GM23338 (cell line): ENCODE measurements at regions not wholly inside any gene's neighbourhood (a gene's known extent, or its start where the extent isn't known, plus 50 kb on each side); places are given as distances from the start of the nearest gene placed in this dataset.

ENCODE experiments used
- ATAC-seq: fragments of 200-7000 bp; cut with Tn5 transposase; 3 replicates; pipeline ENCODE4 v1.9.1; 2020
- DNase-seq: peaks from one replicate; pipeline ENCODE4 v3.0.0-alpha.2; 2015; ENCODE audit warnings: low spot score
- H2AFZ ChIP-seq: fragments of 200-600 bp; sonication (generic); 2 replicates; pipeline ENCODE4 v1.8.0; 2016; ENCODE audit warnings: antibody characterized with exemption, mild to moderate bottlenecking, moderate library complexity
- H3F3A ChIP-seq: fragments of 200-600 bp; sonication (generic); replicated peaks from 2 replicates; pipeline ENCODE4 v1.8.0; 2017; ENCODE audit warnings: antibody characterized with exemption, mixed run types, low read depth
- H3K27ac ChIP-seq: fragments of 200-600 bp; sonication (generic); 2 replicates; pipeline ENCODE4 v1.6.1; 2016; ENCODE audit warnings: low read depth
- H3K27me3 ChIP-seq: fragments of 200-600 bp; sonication (generic); 2 replicates; pipeline ENCODE4 v1.8.0; 2016; ENCODE audit warnings: mild to moderate bottlenecking, mixed run types, moderate library complexity; ENCODE audit not compliant: insufficient read depth
- H3K36me3 ChIP-seq: fragments of 200-600 bp; sonication (generic); 2 replicates; pipeline ENCODE4 v1.8.0; 2016; ENCODE audit warnings: mild to moderate bottlenecking; ENCODE audit not compliant: insufficient read depth
- H3K4me1 ChIP-seq: fragments of 200-600 bp; sonication (generic); 2 replicates; pipeline ENCODE4 v1.8.0; 2016; ENCODE audit warnings: mild to moderate bottlenecking, moderate library complexity; ENCODE audit not compliant: insufficient read depth
- H3K4me2 ChIP-seq: fragments of 200-600 bp; sonication (generic); 2 replicates; pipeline ENCODE4 v1.7.1; 2017; ENCODE audit warnings: mixed run types
- H3K4me3 ChIP-seq: fragments of 200-600 bp; sonication (generic); 2 replicates; pipeline ENCODE4 v1.6.1; 2016; ENCODE audit warnings: mixed run types
- H3K79me2 ChIP-seq: fragments of 200-600 bp; sonication (generic); replicated peaks from 2 replicates; pipeline ENCODE4 v1.8.0; 2017; ENCODE audit warnings: mild to moderate bottlenecking; ENCODE audit not compliant: insufficient read depth
- H3K9me2 ChIP-seq: fragments of 200-600 bp; sonication (generic); 2 replicates; pipeline ENCODE4 v1.8.0; 2017; ENCODE audit not compliant: insufficient read depth
- H4K20me1 ChIP-seq: fragments of 200-600 bp; sonication (generic); replicated peaks from 2 replicates; pipeline ENCODE4 v1.8.0; 2017; ENCODE audit warnings: mild to moderate bottlenecking; ENCODE audit not compliant: insufficient read depth
- H3K27ac Mint-ChIP-seq: 2 replicates; pipeline ENCODE4 v1.8.0; 2020; ENCODE audit warnings: inconsistent platforms, mild to moderate bottlenecking, moderate library complexity, mixed read lengths
- H3K27me3 Mint-ChIP-seq: 3 replicates; pipeline ENCODE4 v1.8.0; 2022; ENCODE audit warnings: low read depth, mild to moderate bottlenecking, moderate library complexity, mixed read lengths, inconsistent platforms; ENCODE audit not compliant: insufficient read depth, poor library complexity
- H3K36me3 Mint-ChIP-seq: 3 replicates; pipeline ENCODE4 v1.8.0; 2021; ENCODE audit warnings: low read depth, mild to moderate bottlenecking, inconsistent platforms, moderate library complexity, mixed read lengths
- H3K4me1 Mint-ChIP-seq: 3 replicates; pipeline ENCODE4 v1.8.0; 2020; ENCODE audit warnings: mild to moderate bottlenecking, inconsistent platforms, mixed read lengths
- H3K4me3 Mint-ChIP-seq: 3 replicates; pipeline ENCODE4 v1.8.0; 2021; ENCODE audit warnings: moderate library complexity, mild to moderate bottlenecking, inconsistent platforms, mixed read lengths
- H3K9me3 Mint-ChIP-seq: 3 replicates; pipeline ENCODE4 v1.8.0; 2020; ENCODE audit warnings: moderate library complexity, mild to moderate bottlenecking, inconsistent platforms, mixed read lengths
- CREB1 ChIP-seq: fragments of 250-450 bp; sonication (Bioruptor Pico); IDR thresholded peaks from 2 replicates; pipeline ENCODE4 v1.5.0; 2020; ENCODE audit warnings: low read depth, mild to moderate bottlenecking, moderate library complexity
- ETS1 ChIP-seq: IDR thresholded peaks from 2 replicates; pipeline ENCODE4 v1.6.1; 2016; ENCODE audit warnings: antibody characterized with exemption
- EZH2 ChIP-seq: fragments of 200-600 bp; sonication (generic); IDR thresholded peaks from one replicate; pipeline ENCODE4 v1.8.0; 2017; ENCODE audit warnings: antibody characterized with exemption, mild to moderate bottlenecking, low read depth; ENCODE audit not compliant: unreplicated experiment
- EZH2phosphoT487 ChIP-seq: fragments of 200-600 bp; sonication (generic); IDR thresholded peaks from one replicate; pipeline ENCODE4 v1.8.1; 2018; ENCODE audit warnings: antibody characterized with exemption; ENCODE audit not compliant: unreplicated experiment
- JUNB ChIP-seq: IDR thresholded peaks from one replicate; pipeline ENCODE4 v1.6.1; 2016; ENCODE audit warnings: antibody characterized with exemption; ENCODE audit not compliant: unreplicated experiment
- NANOG ChIP-seq: IDR thresholded peaks from 2 replicates; pipeline ENCODE4 v1.6.1; 2016; ENCODE audit warnings: antibody characterized with exemption, borderline replicate concordance
- POLR2AphosphoS5 ChIP-seq: IDR thresholded peaks from 2 replicates; pipeline ENCODE4 v1.6.1; 2016; ENCODE audit warnings: antibody characterized with exemption, low read depth
- STAT1 ChIP-seq: IDR thresholded peaks from one replicate; pipeline ENCODE4 v1.6.1; 2016; ENCODE audit warnings: antibody characterized with exemption; ENCODE audit not compliant: unreplicated experiment
- ZNF114 ChIP-seq: fragments of 250-450 bp; sonication (Bioruptor Pico); IDR thresholded peaks from 2 replicates; pipeline ENCODE4 v1.5.0; 2020; ENCODE audit warnings: mild to moderate bottlenecking, moderate library complexity
- ZNF331 ChIP-seq: fragments of 250-450 bp; sonication (Bioruptor Pico); IDR thresholded peaks from 2 replicates; pipeline ENCODE4 v1.5.0; 2020; ENCODE audit warnings: low read depth, mild to moderate bottlenecking, moderate library complexity
- TF ChIP-seq, protein P1 (sequence below): IDR thresholded peaks from one replicate; pipeline ENCODE4 v1.6.1; 2018; ENCODE audit warnings: antibody characterized with exemption; ENCODE audit not compliant: unreplicated experiment
- TF ChIP-seq, protein P2 (sequence below), 2 experiments: fragments of 200-600 bp in 1 of 2; sonication (generic) in 1 of 2; conservative IDR thresholded peaks; 2 replicates each; pipeline versions ENCODE4 v1.5.1 to v1.6.1; 2016 to 2017; ENCODE audit warnings: antibody characterized with exemption in 2 of 2, low read depth in 2 of 2, mild to moderate bottlenecking in 2 of 2, moderate library complexity in 1 of 2
- TF ChIP-seq, protein P3 (sequence below): fragments of 250-450 bp; sonication (Bioruptor Pico); IDR thresholded peaks from 2 replicates; pipeline ENCODE4 v1.5.0; 2020; ENCODE audit warnings: mild to moderate bottlenecking, moderate library complexity

DNA sequence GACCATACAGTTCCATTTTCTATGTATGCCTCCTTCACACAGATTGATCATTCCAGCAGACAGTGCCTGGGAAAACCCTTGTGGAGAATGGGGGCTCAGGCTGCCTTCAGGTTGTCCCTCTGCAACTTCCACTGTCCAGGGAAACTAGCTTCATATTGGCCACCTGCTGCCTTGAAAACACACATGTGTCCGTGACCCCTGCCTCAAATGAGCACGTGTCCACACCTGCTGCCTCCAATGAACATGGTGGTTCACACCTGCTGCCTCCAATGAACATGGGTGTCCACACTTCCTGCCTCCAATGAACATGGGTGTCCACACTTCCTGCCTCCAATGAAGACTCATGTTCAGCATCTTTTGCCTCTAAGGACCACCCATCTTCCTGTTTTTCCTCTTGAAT lies 185.4 kb upstream of the ADCY2 start:
- no peaks in the 10 kb centered on the region for H3K36me3 Mint-ChIP-seq
- Histone ChIP-seq H3K79me2 (no peaks in the 10 kb centered on the region), H3K4me1 (no peaks in the 10 kb centered on the region), H2AFZ (no peak overlapping the region), H3F3A (no peaks in the 10 kb centered on the region), H3K9me2 (peaks cover 8% of the 10 kb centered on the region; the same call in 1 of the 2 replicates), H3K4me2 (no peak overlapping the region), H3K27ac (no peak overlapping the region), H3K36me3 (no peaks in the 10 kb centered on the region), H3K27me3 (no peaks in the 10 kb centered on the region), H3K4me3 (no peak overlapping the region), H4K20me1 (no peaks in the 10 kb centered on the region)
- ATAC-seq (no peak), DNase-seq (no peak)
- H3K4me3 Mint-ChIP-seq: no peak overlapping the region
- H3K27me3 Mint-ChIP-seq: peaks cover 4% of the 10 kb centered on the region
- TF ChIP-seq POLR2AphosphoS5 (no peak), CREB1 (CRISPR knock-in tag) (no peak), ZNF114 (CRISPR knock-in tag) (no peak), ETS1 (no peak), NANOG (no peak), EZH2phosphoT487 (no peak), JUNB (no peak), EZH2 (no peak), STAT1 (no peak), ZNF331 (CRISPR knock-in tag) (no peak)
- TF ChIP-seq, protein P1, sequence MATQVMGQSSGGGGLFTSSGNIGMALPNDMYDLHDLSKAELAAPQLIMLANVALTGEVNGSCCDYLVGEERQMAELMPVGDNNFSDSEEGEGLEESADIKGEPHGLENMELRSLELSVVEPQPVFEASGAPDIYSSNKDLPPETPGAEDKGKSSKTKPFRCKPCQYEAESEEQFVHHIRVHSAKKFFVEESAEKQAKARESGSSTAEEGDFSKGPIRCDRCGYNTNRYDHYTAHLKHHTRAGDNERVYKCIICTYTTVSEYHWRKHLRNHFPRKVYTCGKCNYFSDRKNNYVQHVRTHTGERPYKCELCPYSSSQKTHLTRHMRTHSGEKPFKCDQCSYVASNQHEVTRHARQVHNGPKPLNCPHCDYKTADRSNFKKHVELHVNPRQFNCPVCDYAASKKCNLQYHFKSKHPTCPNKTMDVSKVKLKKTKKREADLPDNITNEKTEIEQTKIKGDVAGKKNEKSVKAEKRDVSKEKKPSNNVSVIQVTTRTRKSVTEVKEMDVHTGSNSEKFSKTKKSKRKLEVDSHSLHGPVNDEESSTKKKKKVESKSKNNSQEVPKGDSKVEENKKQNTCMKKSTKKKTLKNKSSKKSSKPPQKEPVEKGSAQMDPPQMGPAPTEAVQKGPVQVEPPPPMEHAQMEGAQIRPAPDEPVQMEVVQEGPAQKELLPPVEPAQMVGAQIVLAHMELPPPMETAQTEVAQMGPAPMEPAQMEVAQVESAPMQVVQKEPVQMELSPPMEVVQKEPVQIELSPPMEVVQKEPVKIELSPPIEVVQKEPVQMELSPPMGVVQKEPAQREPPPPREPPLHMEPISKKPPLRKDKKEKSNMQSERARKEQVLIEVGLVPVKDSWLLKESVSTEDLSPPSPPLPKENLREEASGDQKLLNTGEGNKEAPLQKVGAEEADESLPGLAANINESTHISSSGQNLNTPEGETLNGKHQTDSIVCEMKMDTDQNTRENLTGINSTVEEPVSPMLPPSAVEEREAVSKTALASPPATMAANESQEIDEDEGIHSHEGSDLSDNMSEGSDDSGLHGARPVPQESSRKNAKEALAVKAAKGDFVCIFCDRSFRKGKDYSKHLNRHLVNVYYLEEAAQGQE: no peak
- TF ChIP-seq, protein P2, sequence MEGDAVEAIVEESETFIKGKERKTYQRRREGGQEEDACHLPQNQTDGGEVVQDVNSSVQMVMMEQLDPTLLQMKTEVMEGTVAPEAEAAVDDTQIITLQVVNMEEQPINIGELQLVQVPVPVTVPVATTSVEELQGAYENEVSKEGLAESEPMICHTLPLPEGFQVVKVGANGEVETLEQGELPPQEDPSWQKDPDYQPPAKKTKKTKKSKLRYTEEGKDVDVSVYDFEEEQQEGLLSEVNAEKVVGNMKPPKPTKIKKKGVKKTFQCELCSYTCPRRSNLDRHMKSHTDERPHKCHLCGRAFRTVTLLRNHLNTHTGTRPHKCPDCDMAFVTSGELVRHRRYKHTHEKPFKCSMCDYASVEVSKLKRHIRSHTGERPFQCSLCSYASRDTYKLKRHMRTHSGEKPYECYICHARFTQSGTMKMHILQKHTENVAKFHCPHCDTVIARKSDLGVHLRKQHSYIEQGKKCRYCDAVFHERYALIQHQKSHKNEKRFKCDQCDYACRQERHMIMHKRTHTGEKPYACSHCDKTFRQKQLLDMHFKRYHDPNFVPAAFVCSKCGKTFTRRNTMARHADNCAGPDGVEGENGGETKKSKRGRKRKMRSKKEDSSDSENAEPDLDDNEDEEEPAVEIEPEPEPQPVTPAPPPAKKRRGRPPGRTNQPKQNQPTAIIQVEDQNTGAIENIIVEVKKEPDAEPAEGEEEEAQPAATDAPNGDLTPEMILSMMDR (conservative IDR thresholded peaks at IDR 0.05; ENCODE audit: low read depth in 2 of 2): no peak
- TF ChIP-seq, protein P3, sequence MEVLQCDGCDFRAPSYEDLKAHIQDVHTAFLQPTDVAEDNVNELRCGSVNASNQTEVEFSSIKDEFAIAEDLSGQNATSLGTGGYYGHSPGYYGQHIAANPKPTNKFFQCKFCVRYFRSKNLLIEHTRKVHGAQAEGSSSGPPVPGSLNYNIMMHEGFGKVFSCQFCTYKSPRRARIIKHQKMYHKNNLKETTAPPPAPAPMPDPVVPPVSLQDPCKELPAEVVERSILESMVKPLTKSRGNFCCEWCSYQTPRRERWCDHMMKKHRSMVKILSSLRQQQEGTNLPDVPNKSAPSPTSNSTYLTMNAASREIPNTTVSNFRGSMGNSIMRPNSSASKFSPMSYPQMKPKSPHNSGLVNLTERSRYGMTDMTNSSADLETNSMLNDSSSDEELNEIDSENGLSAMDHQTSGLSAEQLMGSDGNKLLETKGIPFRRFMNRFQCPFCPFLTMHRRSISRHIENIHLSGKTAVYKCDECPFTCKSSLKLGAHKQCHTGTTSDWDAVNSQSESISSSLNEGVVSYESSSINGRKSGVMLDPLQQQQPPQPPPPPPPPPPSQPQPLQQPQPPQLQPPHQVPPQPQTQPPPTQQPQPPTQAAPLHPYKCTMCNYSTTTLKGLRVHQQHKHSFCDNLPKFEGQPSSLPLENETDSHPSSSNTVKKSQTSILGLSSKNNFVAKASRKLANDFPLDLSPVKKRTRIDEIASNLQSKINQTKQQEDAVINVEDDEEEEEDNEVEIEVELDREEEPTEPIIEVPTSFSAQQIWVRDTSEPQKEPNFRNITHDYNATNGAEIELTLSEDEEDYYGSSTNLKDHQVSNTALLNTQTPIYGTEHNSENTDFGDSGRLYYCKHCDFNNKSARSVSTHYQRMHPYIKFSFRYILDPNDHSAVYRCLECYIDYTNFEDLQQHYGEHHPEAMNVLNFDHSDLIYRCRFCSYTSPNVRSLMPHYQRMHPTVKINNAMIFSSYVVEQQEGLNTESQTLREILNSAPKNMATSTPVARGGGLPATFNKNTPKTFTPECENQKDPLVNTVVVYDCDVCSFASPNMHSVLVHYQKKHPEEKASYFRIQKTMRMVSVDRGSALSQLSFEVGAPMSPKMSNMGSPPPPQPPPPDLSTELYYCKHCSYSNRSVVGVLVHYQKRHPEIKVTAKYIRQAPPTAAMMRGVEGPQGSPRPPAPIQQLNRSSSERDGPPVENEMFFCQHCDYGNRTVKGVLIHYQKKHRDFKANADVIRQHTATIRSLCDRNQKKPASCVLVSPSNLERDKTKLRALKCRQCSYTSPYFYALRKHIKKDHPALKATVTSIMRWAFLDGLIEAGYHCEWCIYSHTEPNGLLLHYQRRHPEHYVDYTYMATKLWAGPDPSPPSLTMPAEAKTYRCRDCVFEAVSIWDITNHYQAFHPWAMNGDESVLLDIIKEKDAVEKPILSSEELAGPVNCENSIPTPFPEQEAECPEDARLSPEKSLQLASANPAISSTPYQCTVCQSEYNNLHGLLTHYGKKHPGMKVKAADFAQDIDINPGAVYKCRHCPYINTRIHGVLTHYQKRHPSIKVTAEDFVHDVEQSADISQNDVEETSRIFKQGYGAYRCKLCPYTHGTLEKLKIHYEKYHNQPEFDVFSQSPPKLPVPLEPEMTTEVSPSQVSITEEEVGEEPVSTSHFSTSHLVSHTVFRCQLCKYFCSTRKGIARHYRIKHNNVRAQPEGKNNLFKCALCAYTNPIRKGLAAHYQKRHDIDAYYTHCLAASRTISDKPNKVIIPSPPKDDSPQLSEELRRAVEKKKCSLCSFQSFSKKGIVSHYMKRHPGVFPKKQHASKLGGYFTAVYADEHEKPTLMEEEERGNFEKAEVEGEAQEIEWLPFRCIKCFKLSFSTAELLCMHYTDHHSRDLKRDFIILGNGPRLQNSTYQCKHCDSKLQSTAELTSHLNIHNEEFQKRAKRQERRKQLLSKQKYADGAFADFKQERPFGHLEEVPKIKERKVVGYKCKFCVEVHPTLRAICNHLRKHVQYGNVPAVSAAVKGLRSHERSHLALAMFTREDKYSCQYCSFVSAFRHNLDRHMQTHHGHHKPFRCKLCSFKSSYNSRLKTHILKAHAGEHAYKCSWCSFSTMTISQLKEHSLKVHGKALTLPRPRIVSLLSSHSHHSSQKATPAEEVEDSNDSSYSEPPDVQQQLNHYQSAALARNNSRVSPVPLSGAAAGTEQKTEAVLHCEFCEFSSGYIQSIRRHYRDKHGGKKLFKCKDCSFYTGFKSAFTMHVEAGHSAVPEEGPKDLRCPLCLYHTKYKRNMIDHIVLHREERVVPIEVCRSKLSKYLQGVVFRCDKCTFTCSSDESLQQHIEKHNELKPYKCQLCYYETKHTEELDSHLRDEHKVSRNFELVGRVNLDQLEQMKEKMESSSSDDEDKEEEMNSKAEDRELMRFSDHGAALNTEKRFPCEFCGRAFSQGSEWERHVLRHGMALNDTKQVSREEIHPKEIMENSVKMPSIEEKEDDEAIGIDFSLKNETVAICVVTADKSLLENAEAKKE: no peak
- no peak overlapping the region for H3K27ac Mint-ChIP-seq
- no peaks in the 10 kb centered on the region for H3K4me1 Mint-ChIP-seq
- no peaks in the 10 kb centered on the region; the same call in 2 of the 3 replicates for H3K9me3 Mint-ChIP-seq
